ENCODE measurements at regions not wholly inside any gene's neighbourhood (a gene's known extent, or its start where the extent isn't known, plus 50 kb on each side); places are given as distances from the start of the nearest gene placed in this dataset.
A peak's percentile ranks its signal among the peaks of the same experiment; 100 is the strongest.

DNA sequence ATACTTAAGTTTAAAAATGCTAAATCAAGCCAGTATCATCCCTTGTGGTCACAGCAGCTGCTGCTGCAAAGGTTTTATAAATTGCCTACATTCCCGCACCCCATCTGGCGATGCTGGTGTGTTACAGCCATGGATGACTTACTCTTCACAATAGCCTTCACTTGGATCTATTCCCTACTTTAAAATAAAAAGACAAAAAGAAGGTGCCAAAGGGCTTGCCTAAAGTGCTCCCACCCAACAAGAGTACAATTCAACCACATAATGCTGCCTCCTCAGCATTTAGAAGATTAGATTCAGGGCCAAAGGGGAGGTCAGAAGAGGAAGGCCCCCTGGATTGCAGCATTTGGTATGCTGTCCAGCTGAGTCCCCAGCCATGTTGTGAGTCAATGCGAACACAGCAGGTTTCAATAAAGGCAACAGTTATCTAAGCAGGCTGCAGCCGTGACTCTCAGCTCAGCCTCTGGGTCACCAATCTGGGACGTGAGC, 176.1 kb downstream of the DAD1 start:
- DNase-seq: no peak

DNA sequence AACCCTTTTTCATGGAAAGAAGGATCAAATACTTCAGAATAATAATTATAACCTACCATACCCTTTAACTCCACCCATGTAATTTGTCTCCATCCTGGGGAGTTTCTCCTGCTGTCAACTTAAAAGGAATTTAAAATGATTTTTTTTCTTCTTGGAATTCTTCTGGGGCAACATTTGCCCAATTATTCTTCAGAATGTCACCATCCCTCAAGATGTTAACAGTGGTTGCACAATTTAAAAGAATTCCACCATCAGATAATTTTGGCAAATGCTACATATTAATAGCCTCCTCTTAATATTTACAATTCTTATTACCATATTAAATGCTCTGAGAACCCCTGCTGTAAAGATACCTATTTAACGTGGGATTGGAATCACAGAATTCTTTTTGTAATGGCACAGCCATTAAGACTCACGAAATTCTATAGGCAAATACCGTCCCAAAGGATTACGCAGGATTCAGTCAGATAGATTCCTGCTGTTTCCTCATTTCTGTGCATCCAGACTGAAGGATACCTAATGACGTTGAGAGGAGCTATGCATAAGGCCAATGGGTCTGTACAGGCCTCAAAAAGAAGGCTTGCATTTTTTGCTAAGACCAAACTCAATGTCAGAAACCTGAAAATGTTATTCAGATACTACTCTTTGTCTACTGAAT, 177.5 kb downstream of the DAD1 start:
- DNase-seq: no peak

- no peak for DNase-seq
These were observed 178.5 kb downstream of the DAD1 start for GRCh38 chr14:22410497-22410896.

GRCh38 chr14:22409006-22409405, 180.0 kb downstream of the DAD1 start:
- DNase-seq: no peak

- DNase-seq: no peak
These were observed 180.5 kb downstream of the DAD1 start for GRCh38 chr14:22408547-22408946.

GRCh38 chr14:22407033-22407432, 182.0 kb downstream of the DAD1 start:
- no peak for DNase-seq

DNA sequence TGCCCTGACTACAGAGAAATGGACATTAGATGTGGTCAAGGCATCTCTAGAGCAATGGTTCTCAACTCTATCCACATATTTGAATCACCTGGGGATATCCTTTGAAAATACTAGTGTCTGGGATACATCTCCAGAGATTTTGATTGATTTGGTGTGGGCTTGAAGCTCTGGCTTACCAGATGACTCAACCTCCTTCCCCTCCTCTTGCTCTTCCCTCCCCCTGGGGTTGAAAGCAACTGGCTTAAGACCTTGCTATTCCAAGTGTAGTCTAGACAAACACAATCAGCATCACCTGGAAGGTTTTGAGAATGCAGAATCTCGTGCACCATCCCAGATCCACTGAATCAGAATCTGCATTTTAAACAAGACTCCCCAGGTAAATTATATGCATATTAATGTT, 183.8 kb downstream of the DAD1 start:
- DNase-seq: no peak

- DNase-seq: no peak
These were observed 185.7 kb downstream of the DAD1 start for GRCh38 chr14:22403296-22403695.

GRCh38 chr14:22400655-22401259, 188.3 kb downstream of the DAD1 start:
- DNase-seq: no peak

DNA sequence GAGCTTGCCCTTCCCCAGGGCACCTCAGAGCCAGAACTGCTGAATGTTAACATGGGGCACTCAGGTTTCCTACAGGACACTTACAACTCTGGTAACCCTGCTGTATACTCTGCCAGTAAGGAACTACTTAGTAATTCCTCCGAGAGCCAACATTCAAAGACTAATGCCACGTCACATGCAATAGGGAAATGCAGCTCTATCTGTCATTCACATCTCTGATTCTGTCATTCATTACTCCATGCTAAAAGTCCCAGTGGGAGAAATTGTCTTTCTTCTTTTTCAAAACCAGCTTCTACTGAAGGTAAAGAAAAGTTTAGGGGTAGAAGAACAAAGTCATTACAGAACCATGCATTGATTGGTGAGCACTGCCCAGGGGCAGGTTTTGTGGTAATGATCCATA, 189.2 kb downstream of the DAD1 start:
- no peak for DNase-seq

GRCh38 chr14:22397221-22397737, 191.7 kb downstream of the DAD1 start:
- no peak for DNase-seq

DNA sequence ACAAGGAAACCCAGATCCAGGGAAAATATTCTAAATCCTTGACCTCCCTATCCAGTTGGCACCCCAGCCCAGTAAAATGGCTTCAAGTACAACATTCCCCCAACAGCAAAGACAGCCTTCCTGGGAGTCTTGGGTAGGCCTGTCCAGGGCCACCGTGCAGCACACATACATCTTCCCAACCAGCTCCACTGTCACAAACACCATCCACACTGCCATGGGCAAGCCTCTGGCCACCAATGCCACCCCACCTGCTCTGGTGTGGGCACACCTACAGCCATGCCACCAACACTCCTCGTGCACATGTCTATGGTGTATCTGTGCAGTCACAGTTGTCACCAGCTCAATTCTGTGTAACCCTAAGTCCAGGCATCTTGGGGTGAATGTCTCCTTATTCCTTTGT, 193.2 kb downstream of the DAD1 start:
- DNase-seq: no peak

- no peak for DNase-seq
These were observed 194.4 kb downstream of the DAD1 start for GRCh38 chr14:22394616-22395015.

DNA sequence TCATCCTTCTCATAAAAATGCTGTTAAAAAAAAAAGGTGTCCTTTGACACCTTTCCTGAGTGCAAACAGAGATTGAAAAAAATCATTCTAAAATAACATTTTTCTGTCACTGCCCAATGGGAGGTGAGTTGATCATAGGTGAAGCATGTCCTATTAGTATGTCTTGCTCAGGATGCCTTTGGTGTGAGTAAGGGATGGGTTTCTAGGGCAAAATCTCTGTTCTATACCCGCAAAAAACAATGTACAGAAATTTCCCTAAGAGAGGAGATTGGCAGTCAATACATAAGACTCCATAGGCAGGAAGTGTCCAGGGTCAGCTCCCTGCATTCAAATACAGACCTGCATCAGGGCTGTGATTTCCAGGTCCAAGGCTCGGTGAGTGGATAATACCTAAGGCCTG, 195.2 kb downstream of the DAD1 start:
- DNase-seq: no peak

GRCh38 chr14:22391908-22392565, 197.0 kb downstream of the DAD1 start:
- no peak for DNase-seq

GRCh38 chr14:22390824-22391461, 198.1 kb downstream of the DAD1 start:
- no peak for DNase-seq

DNA sequence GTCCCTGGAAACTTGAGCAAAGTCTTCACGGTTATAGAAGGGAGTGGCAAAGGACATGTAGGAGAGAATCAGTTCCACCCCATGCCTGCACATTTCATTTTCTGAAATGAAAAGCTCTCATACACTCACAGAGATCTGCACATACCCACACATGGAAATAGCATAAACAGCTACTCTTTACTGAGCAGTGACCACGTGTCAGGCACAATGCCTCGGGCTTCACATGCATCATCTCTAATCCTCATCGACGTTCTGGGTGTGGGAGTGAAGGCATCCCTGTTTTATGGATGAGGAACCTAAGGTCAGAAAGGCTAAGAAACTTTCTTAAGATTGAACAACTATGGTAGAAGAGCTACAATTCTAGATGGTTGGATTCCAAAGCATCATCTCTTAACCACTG, 198.8 kb downstream of the DAD1 start:
- DNase-seq: no peak

DNA sequence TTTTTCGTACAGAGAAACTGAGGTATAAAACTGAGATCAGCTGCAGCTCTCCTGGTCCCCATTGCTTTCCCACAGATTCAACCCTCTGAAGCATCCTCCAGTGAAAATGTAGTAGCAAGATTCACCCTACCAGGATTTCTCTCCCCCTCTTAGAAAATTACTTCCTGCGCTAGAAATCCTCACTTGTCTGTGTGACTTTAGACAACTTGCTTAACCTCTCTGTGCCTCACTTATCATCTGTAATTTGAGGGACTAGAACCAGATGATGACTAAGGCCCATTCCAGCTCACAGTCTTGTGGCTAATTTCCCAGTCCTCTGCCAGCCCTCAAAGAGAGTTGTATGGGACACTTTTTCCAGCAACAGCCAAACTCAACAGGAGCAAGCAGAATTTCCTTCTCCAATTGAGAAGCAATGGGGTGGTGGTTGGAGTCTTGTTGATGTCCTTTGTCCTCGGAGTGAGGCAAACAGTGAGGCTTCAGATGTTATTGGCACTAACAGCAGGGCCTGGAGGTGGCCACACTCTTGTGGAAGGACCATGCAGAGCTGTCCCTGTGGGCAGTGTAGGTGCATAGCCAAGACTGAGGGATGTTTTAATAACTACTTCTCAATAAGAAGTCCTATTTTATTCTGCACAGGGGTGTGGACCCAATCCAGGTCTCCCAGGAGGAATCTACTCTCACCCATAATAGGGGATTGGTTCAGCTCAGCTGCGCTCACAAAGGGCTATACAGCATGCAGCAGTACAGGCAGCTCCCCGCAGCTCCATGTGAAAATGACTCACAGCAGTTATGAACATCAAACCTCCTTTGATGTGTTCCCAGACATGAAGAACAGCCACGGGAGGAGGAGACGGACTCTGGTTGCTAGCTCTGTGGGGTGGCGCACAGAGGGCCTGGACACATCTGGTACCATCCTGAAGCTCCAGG, 200.1 kb downstream of the DAD1 start:
- no peak for DNase-seq

GRCh38 chr14:22387776-22388241, 201.2 kb downstream of the DAD1 start:
- no peak for DNase-seq

- DNase-seq: peak; percentile 7 to 31
These were observed 201.9 kb downstream of the DAD1 start for GRCh38 chr14:22386924-22387775.

DNA sequence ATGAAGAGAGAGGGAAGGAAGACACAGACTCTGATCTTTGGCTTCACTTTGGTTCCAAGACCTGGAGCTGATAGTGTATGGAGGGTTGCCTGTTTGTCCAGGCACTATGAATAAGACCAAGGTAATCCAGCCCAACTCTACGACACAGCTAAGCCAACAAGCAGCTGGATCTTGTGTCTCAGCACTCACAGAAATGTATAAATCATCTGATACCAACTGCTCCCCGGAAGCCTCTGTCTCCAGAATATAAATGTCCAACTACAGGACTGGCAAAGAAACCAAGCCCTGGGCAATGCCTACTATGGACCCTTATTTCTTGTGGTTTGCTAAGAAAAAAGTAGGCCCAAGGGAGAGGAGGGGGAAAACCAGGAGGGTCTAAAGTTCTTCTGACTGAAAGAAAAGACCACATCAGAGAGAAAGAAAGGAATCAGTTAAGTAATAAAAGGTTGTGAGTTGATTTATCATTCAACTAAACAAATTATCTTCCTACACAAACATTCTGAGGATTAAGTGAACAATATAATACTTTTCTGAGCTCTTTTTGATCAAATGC, 204.0 kb downstream of the DAD1 start:
- no peak for DNase-seq

All from NCI-H187 (cell line).